ENCODE measurements at regions not wholly inside any gene's neighbourhood (a gene's known extent, or its start where the extent isn't known, plus 50 kb on each side); places are given as distances from the start of the nearest gene placed in this dataset.
"Not testable (repeated sequence)": the region's sequence is repeated elsewhere in the genome, so short reads cannot be mapped to it uniquely, and the experiment has no call there.

DNA sequence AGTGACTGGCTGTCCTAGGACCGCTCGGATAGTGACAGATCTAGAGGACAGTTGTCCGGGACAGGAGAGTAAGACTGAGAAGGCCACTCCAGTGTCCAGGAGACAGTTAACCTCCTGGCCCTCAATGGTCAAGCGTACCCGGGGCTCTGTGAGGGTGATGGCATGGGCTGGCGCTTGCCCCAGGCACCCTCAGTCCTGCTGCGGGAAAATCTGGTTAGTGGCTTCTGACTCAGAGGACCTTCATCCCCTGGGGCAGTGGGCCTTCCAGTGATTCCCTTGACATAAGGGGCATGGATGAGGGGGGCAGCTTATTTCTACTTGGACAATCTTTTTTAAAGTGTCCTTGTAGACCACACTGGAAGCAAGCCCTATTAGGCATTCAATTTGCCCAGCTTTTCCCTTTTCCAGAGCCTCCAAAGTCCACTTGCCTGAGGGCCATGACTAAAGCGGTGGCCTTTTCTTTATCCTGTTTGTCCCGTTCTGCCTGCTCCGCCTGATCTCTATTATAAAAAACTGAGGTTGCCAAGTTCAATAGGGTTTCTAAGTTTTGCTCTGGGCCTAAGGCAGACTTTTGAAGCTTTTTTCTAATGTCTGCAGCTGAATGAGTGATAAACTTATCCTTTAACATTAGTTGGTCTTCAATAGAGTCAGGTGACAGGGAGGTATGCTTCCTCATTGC lies 139.8 kb downstream of the COX18 start:
- TF ChIP-seq NFYB (CRISPR knock-in tag; conservative IDR thresholded peaks at IDR 0.05; ENCODE audit: low read depth); TCF7 (CRISPR knock-in tag; IDR thresholded peaks at IDR 0.05; ENCODE audit: low read depth); ZNF138 (CRISPR knock-in tag; conservative IDR thresholded peaks at IDR 0.05); SP1 (CRISPR knock-in tag; conservative IDR thresholded peaks at IDR 0.05); ESRRA (CRISPR knock-in tag; IDR thresholded peaks at IDR 0.05; ENCODE audit: borderline replicate concordance); KAT7 (CRISPR knock-in tag; IDR thresholded peaks at IDR 0.05; ENCODE audit: borderline replicate concordance); NR2C2 (CRISPR knock-in tag; IDR thresholded peaks at IDR 0.05): not testable (repeated sequence)
- TF ChIP-seq, protein P1, sequence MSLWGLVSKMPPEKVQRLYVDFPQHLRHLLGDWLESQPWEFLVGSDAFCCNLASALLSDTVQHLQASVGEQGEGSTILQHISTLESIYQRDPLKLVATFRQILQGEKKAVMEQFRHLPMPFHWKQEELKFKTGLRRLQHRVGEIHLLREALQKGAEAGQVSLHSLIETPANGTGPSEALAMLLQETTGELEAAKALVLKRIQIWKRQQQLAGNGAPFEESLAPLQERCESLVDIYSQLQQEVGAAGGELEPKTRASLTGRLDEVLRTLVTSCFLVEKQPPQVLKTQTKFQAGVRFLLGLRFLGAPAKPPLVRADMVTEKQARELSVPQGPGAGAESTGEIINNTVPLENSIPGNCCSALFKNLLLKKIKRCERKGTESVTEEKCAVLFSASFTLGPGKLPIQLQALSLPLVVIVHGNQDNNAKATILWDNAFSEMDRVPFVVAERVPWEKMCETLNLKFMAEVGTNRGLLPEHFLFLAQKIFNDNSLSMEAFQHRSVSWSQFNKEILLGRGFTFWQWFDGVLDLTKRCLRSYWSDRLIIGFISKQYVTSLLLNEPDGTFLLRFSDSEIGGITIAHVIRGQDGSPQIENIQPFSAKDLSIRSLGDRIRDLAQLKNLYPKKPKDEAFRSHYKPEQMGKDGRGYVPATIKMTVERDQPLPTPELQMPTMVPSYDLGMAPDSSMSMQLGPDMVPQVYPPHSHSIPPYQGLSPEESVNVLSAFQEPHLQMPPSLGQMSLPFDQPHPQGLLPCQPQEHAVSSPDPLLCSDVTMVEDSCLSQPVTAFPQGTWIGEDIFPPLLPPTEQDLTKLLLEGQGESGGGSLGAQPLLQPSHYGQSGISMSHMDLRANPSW (CRISPR knock-in tag; conservative IDR thresholded peaks at IDR 0.05; ENCODE audit: low read depth), result not testable (repeated sequence)
- TF ChIP-seq, protein P2, sequence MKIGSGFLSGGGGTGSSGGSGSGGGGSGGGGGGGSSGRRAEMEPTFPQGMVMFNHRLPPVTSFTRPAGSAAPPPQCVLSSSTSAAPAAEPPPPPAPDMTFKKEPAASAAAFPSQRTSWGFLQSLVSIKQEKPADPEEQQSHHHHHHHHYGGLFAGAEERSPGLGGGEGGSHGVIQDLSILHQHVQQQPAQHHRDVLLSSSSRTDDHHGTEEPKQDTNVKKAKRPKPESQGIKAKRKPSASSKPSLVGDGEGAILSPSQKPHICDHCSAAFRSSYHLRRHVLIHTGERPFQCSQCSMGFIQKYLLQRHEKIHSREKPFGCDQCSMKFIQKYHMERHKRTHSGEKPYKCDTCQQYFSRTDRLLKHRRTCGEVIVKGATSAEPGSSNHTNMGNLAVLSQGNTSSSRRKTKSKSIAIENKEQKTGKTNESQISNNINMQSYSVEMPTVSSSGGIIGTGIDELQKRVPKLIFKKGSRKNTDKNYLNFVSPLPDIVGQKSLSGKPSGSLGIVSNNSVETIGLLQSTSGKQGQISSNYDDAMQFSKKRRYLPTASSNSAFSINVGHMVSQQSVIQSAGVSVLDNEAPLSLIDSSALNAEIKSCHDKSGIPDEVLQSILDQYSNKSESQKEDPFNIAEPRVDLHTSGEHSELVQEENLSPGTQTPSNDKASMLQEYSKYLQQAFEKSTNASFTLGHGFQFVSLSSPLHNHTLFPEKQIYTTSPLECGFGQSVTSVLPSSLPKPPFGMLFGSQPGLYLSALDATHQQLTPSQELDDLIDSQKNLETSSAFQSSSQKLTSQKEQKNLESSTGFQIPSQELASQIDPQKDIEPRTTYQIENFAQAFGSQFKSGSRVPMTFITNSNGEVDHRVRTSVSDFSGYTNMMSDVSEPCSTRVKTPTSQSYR (CRISPR knock-in tag; IDR thresholded peaks at IDR 0.05), result not testable (repeated sequence)
- TF ChIP-seq, protein P3, sequence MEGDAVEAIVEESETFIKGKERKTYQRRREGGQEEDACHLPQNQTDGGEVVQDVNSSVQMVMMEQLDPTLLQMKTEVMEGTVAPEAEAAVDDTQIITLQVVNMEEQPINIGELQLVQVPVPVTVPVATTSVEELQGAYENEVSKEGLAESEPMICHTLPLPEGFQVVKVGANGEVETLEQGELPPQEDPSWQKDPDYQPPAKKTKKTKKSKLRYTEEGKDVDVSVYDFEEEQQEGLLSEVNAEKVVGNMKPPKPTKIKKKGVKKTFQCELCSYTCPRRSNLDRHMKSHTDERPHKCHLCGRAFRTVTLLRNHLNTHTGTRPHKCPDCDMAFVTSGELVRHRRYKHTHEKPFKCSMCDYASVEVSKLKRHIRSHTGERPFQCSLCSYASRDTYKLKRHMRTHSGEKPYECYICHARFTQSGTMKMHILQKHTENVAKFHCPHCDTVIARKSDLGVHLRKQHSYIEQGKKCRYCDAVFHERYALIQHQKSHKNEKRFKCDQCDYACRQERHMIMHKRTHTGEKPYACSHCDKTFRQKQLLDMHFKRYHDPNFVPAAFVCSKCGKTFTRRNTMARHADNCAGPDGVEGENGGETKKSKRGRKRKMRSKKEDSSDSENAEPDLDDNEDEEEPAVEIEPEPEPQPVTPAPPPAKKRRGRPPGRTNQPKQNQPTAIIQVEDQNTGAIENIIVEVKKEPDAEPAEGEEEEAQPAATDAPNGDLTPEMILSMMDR (IDR thresholded peaks at IDR 0.05), result not testable (repeated sequence)
- TF ChIP-seq, protein P4, sequence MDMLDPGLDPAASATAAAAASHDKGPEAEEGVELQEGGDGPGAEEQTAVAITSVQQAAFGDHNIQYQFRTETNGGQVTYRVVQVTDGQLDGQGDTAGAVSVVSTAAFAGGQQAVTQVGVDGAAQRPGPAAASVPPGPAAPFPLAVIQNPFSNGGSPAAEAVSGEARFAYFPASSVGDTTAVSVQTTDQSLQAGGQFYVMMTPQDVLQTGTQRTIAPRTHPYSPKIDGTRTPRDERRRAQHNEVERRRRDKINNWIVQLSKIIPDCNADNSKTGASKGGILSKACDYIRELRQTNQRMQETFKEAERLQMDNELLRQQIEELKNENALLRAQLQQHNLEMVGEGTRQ (CRISPR knock-in tag; IDR thresholded peaks at IDR 0.05), result not testable (repeated sequence)
- TF ChIP-seq, protein P5, sequence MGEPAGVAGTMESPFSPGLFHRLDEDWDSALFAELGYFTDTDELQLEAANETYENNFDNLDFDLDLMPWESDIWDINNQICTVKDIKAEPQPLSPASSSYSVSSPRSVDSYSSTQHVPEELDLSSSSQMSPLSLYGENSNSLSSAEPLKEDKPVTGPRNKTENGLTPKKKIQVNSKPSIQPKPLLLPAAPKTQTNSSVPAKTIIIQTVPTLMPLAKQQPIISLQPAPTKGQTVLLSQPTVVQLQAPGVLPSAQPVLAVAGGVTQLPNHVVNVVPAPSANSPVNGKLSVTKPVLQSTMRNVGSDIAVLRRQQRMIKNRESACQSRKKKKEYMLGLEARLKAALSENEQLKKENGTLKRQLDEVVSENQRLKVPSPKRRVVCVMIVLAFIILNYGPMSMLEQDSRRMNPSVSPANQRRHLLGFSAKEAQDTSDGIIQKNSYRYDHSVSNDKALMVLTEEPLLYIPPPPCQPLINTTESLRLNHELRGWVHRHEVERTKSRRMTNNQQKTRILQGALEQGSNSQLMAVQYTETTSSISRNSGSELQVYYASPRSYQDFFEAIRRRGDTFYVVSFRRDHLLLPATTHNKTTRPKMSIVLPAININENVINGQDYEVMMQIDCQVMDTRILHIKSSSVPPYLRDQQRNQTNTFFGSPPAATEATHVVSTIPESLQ (CRISPR knock-in tag; IDR thresholded peaks at IDR 0.05), result not testable (repeated sequence)
- TF ChIP-seq, protein P6, sequence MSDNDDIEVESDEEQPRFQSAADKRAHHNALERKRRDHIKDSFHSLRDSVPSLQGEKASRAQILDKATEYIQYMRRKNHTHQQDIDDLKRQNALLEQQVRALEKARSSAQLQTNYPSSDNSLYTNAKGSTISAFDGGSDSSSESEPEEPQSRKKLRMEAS (CRISPR knock-in tag; IDR thresholded peaks at IDR 0.05), result not testable (repeated sequence)

Data from WTC11 (cell line).